Body of pancreas (tissue), 4 donors: ENCODE measurements at regions not wholly inside any gene's neighbourhood (a gene's known extent, or its start where the extent isn't known, plus 50 kb on each side); places are given as distances from the start of the nearest gene placed in this dataset.

Experiments used
- POLR2A ChIP-seq, 3 donors: fragments of 450-650 bp; IDR thresholded peaks; one replicate each; pipeline ENCODE4 v1.6.1; 2016; ENCODE audit warnings: antibody characterized with exemption in 3 of 3, mild to moderate bottlenecking in 2 of 3
- TF ChIP-seq, protein P1 (sequence below), 7 experiments: fragments of 450-650 bp in 4 of 7; fragments of 200-600 bp in 3 of 7; sonication (generic) in 3 of 7; IDR thresholded peaks; one replicate each; pipeline ENCODE4 v1.5.1; 2016 to 2019; ENCODE audit warnings: antibody characterized with exemption in 7 of 7

DNA sequence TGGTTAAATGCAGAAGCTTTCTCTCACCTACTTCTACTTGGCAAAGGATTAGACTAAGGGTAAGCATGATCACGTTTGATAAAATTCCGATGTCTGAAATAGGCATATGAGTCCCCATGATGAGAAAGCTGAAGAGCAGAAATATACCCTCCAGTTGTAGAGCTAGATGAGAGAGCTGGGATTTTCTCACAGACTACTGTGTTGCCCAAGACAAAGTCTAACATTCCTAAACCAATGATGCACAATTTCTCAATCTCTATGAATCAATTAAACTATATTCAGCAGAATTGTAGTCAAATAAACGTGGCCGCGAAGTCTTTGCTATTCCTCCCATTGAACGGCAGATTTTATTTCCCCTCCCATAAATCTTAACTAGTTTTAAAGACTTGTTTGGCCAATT is 699.2 kb downstream of the KCNT2 start:
- TF ChIP-seq, protein P1, sequence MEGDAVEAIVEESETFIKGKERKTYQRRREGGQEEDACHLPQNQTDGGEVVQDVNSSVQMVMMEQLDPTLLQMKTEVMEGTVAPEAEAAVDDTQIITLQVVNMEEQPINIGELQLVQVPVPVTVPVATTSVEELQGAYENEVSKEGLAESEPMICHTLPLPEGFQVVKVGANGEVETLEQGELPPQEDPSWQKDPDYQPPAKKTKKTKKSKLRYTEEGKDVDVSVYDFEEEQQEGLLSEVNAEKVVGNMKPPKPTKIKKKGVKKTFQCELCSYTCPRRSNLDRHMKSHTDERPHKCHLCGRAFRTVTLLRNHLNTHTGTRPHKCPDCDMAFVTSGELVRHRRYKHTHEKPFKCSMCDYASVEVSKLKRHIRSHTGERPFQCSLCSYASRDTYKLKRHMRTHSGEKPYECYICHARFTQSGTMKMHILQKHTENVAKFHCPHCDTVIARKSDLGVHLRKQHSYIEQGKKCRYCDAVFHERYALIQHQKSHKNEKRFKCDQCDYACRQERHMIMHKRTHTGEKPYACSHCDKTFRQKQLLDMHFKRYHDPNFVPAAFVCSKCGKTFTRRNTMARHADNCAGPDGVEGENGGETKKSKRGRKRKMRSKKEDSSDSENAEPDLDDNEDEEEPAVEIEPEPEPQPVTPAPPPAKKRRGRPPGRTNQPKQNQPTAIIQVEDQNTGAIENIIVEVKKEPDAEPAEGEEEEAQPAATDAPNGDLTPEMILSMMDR (IDR thresholded peaks at IDR 0.05) = no peak
- no peak for TF ChIP-seq POLR2A (IDR thresholded peaks at IDR 0.05)
